Bronchial epithelial cell (primary cell): ENCODE measurements at regions not wholly inside any gene's neighbourhood (a gene's known extent, or its start where the extent isn't known, plus 50 kb on each side); places are given as distances from the start of the nearest gene placed in this dataset.

Source experiments
- DNase-seq: peaks from one replicate; pipeline ENCODE4 v3.0.0-alpha.2; 2010; ENCODE audit warnings: low read depth
- FAIRE-seq: peaks from 2 replicates; lab custom pipeline; 2011; peaks lifted over from hg19 to GRCh38; lab: Jason Lieb, UNC
- H3K27me3 ChIP-seq: 2 replicates; pipeline ENCODE4 v1.5.1; 2011; ENCODE audit warnings: low read length; ENCODE audit not compliant: control insufficient read depth, insufficient read depth
- H3K36me3 ChIP-seq: 2 replicates; pipeline ENCODE4 v1.5.1; 2011; ENCODE audit warnings: low read length; ENCODE audit not compliant: control insufficient read depth, insufficient read depth
- H3K4me3 ChIP-seq: 2 replicates; pipeline ENCODE4 v1.5.1; 2011; ENCODE audit warnings: mild to moderate bottlenecking, low read depth, low read length, control low read depth
- TF ChIP-seq, protein P1 (sequence below): IDR thresholded peaks from 2 replicates; pipeline ENCODE4 v1.5.1; 2011; ENCODE audit warnings: mild to moderate bottlenecking, moderate library complexity, low read length, control low read depth, inconsistent platforms; ENCODE audit not compliant: insufficient read depth, severe bottlenecking

- no peaks in the 10 kb centered on the region for H3K27me3 ChIP-seq
- H3K4me3 ChIP-seq: no peak overlapping the region
- no peak for DNase-seq
- H3K36me3 ChIP-seq: no peaks in the 10 kb centered on the region
- no peak for FAIRE-seq
- TF ChIP-seq, protein P1, sequence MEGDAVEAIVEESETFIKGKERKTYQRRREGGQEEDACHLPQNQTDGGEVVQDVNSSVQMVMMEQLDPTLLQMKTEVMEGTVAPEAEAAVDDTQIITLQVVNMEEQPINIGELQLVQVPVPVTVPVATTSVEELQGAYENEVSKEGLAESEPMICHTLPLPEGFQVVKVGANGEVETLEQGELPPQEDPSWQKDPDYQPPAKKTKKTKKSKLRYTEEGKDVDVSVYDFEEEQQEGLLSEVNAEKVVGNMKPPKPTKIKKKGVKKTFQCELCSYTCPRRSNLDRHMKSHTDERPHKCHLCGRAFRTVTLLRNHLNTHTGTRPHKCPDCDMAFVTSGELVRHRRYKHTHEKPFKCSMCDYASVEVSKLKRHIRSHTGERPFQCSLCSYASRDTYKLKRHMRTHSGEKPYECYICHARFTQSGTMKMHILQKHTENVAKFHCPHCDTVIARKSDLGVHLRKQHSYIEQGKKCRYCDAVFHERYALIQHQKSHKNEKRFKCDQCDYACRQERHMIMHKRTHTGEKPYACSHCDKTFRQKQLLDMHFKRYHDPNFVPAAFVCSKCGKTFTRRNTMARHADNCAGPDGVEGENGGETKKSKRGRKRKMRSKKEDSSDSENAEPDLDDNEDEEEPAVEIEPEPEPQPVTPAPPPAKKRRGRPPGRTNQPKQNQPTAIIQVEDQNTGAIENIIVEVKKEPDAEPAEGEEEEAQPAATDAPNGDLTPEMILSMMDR: no peak
Observed at GRCh38 chr3:102974333-102974732, 539.5 kb downstream of the ZPLD1 start.

DNA sequence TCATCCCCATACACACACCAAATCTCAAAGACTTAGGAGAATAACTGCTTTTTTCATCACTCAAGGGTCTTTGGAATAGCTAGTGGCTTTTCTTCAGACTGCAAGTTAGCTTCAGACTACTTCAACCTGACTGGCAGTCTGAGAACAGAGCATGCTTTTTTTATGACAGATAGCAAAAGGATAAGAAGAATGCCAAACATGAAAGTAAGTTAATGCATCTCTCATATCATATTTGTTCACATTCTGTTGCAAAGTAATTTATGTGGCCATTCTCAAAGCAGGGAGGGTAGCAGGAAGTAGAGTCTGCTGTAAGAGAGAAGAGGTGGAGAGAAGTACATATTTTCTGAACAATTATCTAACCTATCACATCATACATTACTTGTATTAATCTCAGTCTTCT lies 544.4 kb downstream of the ZPLD1 start:
- H3K27me3 ChIP-seq: no peaks in the 10 kb centered on the region
- TF ChIP-seq, protein P1: no peak
- DNase-seq: no peak
- FAIRE-seq: no peak
- H3K36me3 ChIP-seq: no peaks in the 10 kb centered on the region
- no peak overlapping the region for H3K4me3 ChIP-seq

GRCh38 chr3:102979682-102980354 lies 545.0 kb downstream of the ZPLD1 start:
- H3K27me3 ChIP-seq: no peaks in the 10 kb centered on the region
- H3K36me3 ChIP-seq: no peaks in the 10 kb centered on the region
- no peak overlapping the region for H3K4me3 ChIP-seq
- DNase-seq (peak; percentile 50), FAIRE-seq (no peak)
- TF ChIP-seq, protein P1: no peak

- FAIRE-seq: no peak
- Histone ChIP-seq H3K36me3 (no peaks in the 10 kb centered on the region), H3K27me3 (no peaks in the 10 kb centered on the region), H3K4me3 (no peak overlapping the region)
- no peak for DNase-seq
- TF ChIP-seq, protein P1: no peak
Observed at GRCh38 chr3:102980355-102980696, 545.5 kb downstream of the ZPLD1 start.

DNA sequence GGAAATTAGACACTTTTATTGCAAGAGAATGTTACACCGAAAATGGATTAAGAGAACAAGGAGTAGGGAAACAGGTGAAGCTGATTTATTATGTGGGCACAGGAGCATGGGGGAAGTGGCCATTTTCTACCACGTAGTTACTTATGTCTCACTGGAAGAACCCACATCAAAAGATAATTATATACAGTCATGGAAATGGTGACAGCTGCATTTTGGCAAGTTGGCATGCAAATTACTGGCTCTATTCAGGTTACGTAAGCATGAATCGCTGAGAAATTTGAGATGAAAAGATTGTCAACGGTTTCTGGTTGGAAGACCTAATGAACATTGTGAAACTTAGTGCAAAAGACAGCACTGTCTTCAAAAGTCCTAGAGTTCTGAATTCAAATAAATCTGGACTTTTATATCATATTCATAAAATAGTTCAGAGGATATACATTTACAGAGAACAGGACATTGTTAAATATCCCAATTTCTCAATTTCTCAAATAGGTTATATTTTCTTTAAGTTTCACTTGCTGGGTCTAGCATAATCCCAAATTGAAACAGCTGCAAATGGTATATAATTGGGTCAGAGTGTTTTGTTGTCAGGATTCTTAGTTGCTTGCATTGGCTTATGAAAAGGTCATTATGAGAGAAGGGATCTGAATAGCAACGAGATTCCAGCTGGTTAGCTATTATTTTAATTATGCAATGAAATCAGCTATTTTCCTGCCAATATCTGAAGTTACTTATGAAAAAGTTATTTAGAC lies 567.8 kb downstream of the ZPLD1 start:
- no peaks in the 10 kb centered on the region for H3K27me3 ChIP-seq
- FAIRE-seq (no peak), DNase-seq (no peak)
- H3K36me3 ChIP-seq: no peaks in the 10 kb centered on the region
- TF ChIP-seq, protein P1: no peak
- no peak overlapping the region for H3K4me3 ChIP-seq
